ENCODE measurements at regions not wholly inside any gene's neighbourhood (a gene's known extent, or its start where the extent isn't known, plus 50 kb on each side); places are given as distances from the start of the nearest gene placed in this dataset.
"Not testable (repeated sequence)": the region's sequence is repeated elsewhere in the genome, so short reads cannot be mapped to it uniquely, and the experiment has no call there.

- Mint-ChIP-seq H3K9me3 (no peaks in the 10 kb centered on the region), H3K4me1 (no peaks in the 10 kb centered on the region), H3K27me3 (ENCODE audit: low read depth) (no peaks in the 10 kb centered on the region), H3K36me3 (ENCODE audit: low read depth) (no peaks in the 10 kb centered on the region), H3K27ac (ENCODE audit: unreplicated experiment) (no peak overlapping the region), H3K4me3 (no peak overlapping the region)
- DNase-seq (ENCODE audit: low read depth, low spot score), result no peak
- no peak for TF ChIP-seq CTCF (conservative IDR thresholded peaks at IDR 0.05)
Observed at GRCh38 chr5:174892742-174893141, 168.4 kb downstream of the MSX2 start.

GRCh38 chr5:174880412-174881200, 156.2 kb downstream of the MSX2 start:
- not testable (repeated sequence) for H3K9me3 Mint-ChIP-seq; DNase-seq (ENCODE audit: low read depth, low spot score); H3K4me1 Mint-ChIP-seq; H3K4me3 Mint-ChIP-seq; H3K27ac Mint-ChIP-seq (ENCODE audit: unreplicated experiment); H3K27me3 Mint-ChIP-seq (ENCODE audit: low read depth); H3K36me3 Mint-ChIP-seq (ENCODE audit: low read depth)

- Mint-ChIP-seq H3K27me3 (ENCODE audit: low read depth) (peaks cover 3% of the 10 kb centered on the region), H3K36me3 (ENCODE audit: low read depth) (no peaks in the 10 kb centered on the region), H3K9me3 (peaks cover 5% of the 10 kb centered on the region), H3K27ac (ENCODE audit: unreplicated experiment) (no peak overlapping the region), H3K4me3 (no peak overlapping the region), H3K4me1 (no peaks in the 10 kb centered on the region)
- no peak for TF ChIP-seq CTCF (conservative IDR thresholded peaks at IDR 0.05)
- no peak for DNase-seq (ENCODE audit: low read depth, low spot score)
Observed at GRCh38 chr5:174877987-174878386, 153.6 kb downstream of the MSX2 start.

GRCh38 chr5:174872271-174872670, 147.9 kb downstream of the MSX2 start:
- Mint-ChIP-seq H3K27ac (ENCODE audit: unreplicated experiment) (no peak overlapping the region), H3K9me3 (no peaks in the 10 kb centered on the region)
- TF ChIP-seq CTCF (conservative IDR thresholded peaks at IDR 0.05), result no peak

GRCh38 chr5:174852143-174852542, 127.8 kb downstream of the MSX2 start:
- no peaks in the 10 kb centered on the region for H3K4me1 Mint-ChIP-seq
- DNase-seq (ENCODE audit: low read depth, low spot score), result no peak
- no peaks in the 10 kb centered on the region for H3K27me3 Mint-ChIP-seq (ENCODE audit: low read depth)
- no peak overlapping the region for H3K4me3 Mint-ChIP-seq
- no peak for TF ChIP-seq CTCF (conservative IDR thresholded peaks at IDR 0.05)
- no peak overlapping the region for H3K27ac Mint-ChIP-seq (ENCODE audit: unreplicated experiment)
- H3K36me3 Mint-ChIP-seq (ENCODE audit: low read depth), result no peaks in the 10 kb centered on the region
- no peaks in the 10 kb centered on the region for H3K9me3 Mint-ChIP-seq

More at GRCh38 chr5:174872271-174872670, 147.9 kb downstream of the MSX2 start:
- Mint-ChIP-seq H3K4me3 (no peak overlapping the region), H3K27me3 (ENCODE audit: low read depth) (peaks cover 21% of the 10 kb centered on the region), H3K4me1 (no peaks in the 10 kb centered on the region), H3K36me3 (ENCODE audit: low read depth) (no peaks in the 10 kb centered on the region)
- no peak for DNase-seq (ENCODE audit: low read depth, low spot score)

GRCh38 chr5:174850565-174851169, 126.3 kb downstream of the MSX2 start:
- no peaks in the 10 kb centered on the region for H3K4me1 Mint-ChIP-seq
- no peak for DNase-seq (ENCODE audit: low read depth, low spot score)
- no peaks in the 10 kb centered on the region for H3K27me3 Mint-ChIP-seq (ENCODE audit: low read depth)
- H3K36me3 Mint-ChIP-seq (ENCODE audit: low read depth), result no peaks in the 10 kb centered on the region
- H3K4me3 Mint-ChIP-seq, result no peak overlapping the region
- no peak for TF ChIP-seq CTCF (conservative IDR thresholded peaks at IDR 0.05)
- H3K9me3 Mint-ChIP-seq, result no peaks in the 10 kb centered on the region
- no peak overlapping the region for H3K27ac Mint-ChIP-seq (ENCODE audit: unreplicated experiment)

All from neural crest cell (in vitro differentiated cells).